HG02938 (cell line): ENCODE measurements at regions not wholly inside any gene's neighbourhood (a gene's known extent, or its start where the extent isn't known, plus 50 kb on each side); places are given as distances from the start of the nearest gene placed in this dataset.

Source experiments
- ATAC-seq: cut with Tn5 transposase; IDR thresholded peaks from one replicate; pipeline ENCODE4 v1.9.1; 2021; ENCODE audit warnings: mild to moderate bottlenecking, moderate library complexity; ENCODE audit not compliant: unreplicated experiment

DNA sequence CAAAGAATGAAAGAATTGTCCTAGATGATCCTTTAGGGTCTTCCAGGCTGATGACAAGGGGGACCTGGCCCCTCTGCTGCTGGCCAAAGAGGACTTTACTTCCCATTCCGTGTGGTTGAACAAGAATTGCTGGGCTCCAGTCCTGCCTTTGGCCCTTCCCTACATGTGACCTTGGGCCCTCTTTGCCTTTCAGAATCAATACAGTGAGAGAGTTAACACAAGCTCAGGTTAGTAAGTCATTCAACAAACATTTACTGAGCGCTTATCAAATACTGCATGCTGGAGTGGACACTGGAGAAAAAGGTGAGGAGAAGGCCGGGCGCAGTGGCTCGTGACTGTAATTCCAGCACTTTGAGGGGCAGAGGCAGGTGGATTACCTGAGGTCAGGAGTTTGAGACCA, 113.1 kb downstream of the C9orf50 start:
- no peak for ATAC-seq

DNA sequence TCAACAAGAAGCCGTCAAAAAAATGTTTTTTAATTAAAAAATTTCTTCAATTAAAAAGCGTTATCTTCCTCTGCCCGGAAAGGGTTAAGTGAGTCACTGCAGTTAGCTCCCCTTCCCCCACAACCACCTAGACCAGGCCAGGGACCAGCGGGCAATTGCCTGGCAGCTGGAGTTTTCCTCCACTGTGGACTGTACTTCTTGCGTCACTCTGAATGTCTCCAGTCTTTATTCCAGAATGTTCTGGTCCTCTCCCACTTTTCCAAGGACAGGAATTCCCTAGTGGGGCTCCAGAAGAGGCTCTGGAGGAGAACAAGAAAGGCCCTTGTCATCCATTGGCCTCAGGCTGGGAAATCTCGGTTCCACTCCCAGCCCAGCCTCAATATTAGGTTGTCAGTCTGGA, 114.0 kb downstream of the C9orf50 start:
- no peak for ATAC-seq

DNA sequence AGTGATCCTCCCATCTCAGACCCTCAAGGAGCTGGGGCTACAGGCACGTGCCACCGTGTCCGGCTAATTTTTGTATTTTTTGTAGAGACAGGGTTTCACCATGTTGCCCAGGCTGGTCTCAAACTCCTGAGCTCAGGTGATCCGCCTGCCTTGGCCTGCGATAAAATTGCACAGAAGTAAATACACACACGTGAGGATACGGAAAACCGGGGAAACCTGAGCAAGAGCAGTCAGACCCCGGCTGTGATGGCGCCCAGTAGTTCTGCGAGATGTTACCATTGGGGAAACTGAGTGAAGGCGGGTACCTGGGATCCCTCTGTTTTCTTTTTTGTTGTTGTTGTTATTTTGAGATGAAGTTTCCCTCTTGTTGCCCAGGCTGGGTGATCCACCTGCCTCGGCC, 114.9 kb downstream of the C9orf50 start:
- no peak for ATAC-seq

DNA sequence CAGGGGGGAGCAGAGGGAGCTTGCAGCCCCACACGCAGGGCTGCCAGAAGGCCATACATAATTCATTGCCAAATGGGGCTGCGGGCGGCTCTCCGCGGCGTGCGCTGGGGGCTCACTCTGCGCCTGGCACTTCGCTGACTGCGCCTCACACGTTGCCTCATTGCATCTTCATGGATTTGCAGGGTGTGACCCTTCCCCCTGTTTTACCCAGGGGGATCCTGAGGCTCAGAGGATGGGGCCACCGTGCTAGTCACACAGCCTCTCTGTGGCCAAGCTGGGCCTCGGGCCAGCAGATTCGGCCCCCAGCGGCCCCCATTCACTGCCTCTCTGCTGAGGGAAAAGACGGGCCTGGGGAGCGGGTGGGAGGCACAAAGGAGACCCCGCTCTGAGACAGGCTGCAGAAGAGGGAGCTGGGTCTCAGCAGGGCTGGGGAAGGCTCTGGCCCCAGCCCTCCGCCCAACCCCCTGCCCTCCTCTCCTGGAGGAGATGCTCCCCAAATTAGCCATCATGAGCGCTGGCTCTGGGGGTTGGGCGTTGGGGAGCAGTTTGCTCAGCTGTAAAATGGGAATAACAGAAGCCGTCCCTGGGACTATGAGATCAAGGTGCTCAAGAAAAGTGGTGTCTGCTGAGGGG, 115.5 kb downstream of the C9orf50 start:
- ATAC-seq, result no peak

DNA sequence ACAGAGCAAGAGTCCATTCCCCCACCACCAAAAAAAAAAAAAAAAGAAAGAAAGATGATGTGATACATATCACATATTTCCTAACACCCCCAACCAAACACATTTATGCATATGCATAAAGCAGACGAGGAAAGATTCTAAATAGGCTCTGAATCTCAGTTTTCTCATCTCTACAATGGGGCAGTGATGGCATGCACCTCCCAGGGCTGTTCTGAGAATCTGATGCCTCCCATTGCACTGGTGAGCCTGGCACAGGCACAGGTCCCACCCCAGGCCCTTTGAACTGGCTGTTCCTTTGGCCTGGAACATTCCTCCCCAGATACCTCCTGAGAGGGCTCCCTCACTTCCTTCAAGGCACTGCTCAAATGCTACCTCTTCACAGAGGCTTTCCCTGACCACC, 116.5 kb downstream of the C9orf50 start:
- ATAC-seq, result no peak

DNA sequence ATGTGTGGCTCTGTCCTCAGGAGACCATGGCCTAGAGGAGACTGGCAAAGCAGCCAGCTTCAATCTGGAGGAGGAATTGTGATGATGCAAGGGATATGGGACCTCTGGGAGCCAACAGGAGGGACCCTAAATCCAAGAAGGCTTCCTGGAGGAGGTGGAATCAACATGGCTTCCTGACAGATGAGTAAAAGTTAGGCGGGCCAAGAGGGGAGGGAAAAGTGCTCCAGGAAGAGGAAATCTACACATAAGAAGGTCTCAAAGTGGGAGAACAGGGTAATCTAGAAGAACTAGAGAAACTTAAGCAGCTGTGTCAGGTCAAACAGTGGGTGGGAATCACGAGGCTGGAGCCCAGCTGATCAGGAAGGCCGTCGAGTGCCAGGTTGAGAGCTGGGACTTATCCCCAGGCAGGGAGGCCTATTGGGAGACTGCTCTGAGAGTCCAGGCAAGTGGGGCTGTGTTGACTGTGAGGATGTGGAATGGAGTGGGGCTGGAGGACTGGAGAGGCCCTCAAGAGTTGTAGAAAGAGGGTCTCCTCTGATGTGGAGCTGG, 119.1 kb downstream of the C9orf50 start:
- no peak for ATAC-seq

DNA sequence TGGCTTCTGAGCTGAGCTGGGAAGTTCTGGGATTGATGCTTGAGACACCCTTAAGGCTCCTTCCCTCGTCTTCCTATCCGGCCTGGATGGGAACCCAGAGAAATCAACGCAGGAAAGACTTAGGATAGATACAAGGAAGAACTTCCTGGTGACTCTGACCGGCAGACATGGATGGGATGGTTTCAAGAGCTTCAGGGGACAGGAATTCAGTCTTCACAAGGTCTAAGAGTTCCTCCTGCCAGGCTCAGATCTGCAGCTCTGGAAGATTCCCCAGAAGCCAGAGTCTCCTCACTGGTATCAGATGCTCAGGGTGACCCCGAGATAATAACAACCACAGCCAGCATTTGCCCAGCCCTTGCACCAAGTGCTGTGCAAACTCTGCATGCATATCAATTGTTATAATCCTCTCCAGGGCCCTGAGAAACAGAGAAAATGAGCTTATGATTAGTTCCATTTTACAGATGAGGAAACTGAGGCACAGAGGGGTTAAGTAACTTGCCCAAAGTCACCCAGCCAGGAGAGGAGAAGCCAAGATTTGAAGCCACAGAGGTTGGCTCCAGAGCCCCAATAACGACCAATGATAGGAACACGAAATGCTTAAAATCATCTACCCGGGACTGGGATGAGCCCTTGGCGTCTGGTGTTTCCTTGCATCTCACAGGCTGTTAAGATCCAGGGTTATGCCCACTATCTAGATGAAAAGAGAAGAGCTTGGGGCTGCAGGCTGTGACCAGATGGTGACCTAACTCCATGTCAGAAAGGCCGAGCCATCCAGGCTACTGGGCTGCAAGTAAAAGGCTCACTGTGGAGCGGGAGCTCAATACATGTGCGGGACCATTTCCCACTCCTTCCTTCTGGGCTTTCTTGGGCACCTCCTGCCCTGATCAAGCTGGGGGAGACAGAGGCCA, 119.8 kb downstream of the C9orf50 start:
- no peak for ATAC-seq

DNA sequence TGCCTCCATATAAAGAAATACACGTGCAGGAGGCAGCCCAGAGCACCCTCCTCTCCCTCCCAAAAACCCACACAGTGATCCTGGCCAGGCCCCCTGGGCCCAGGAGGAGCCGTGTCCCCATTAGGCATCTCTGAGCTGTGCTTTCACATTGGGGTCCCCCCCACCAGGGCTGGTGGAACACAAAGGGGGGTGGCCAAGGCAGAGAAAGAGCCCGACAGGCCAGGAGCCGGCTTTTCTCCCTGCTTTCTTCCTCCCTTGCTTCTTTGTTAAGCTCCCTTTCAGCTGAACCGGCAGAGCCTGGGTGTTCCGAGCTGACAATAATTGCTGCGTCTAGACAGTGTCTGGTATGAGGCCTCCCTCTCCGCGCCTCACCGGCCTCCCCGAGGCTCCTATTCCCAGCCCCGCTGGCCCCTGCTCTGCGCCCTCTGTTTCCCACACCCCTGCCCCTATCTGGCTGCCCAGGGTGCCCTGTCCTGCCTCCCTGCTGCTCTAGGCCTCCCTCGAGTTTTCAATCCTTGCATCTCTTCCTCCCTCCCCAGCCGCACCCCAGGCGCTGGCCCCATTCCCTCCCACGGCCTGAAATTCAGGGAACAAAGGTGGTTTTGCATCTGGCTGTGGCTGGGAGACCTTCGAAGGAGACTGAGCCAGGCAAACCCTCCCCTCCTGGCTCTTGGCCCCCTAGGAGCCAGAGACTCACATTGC, 120.6 kb downstream of the C9orf50 start:
- no peak for ATAC-seq

DNA sequence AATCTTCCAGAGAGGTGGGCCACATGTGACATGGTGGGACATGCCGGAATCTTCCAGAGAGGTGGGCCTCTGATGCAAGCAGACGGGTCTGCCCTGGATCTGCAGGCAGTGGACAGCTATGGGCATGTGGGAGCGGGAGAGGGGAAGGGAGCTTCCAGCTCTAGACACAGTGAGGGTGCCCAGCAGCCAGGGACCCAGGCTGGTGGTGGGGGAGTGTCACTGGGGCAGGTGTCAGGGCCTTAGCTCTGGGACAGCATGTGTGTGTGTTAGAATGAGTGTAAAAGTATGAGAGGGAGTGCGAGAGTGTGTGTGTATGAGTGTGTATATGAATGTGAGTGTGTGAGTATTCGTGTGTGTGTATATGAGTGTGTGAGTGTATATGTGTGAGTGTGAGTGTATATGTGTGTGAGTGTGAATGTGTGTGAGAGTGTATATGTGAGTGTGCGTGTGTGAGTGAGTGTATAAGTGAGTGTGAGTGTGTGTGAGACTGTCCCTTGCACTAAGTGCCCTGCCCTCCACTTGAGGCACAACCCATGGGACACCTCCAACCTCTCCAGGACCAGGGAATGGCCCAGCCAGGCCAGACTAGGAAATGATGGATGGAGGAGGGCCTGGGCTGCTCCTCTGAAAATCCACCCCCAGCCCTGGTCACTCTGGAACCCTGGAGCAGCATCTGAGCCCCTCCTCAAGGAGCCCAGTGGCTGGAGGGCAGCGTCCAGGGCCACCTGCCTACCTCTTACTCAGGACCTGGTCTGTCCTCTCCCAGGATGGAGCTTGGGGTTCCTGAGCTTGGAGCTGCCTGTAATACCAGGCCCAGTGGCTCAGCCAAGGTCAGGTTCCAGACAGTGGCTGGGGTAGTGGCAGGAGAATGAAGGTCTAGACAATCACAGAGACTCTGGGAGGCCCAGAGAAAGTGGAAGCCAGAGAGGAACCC, 122.2 kb downstream of the C9orf50 start:
- no peak for ATAC-seq

DNA sequence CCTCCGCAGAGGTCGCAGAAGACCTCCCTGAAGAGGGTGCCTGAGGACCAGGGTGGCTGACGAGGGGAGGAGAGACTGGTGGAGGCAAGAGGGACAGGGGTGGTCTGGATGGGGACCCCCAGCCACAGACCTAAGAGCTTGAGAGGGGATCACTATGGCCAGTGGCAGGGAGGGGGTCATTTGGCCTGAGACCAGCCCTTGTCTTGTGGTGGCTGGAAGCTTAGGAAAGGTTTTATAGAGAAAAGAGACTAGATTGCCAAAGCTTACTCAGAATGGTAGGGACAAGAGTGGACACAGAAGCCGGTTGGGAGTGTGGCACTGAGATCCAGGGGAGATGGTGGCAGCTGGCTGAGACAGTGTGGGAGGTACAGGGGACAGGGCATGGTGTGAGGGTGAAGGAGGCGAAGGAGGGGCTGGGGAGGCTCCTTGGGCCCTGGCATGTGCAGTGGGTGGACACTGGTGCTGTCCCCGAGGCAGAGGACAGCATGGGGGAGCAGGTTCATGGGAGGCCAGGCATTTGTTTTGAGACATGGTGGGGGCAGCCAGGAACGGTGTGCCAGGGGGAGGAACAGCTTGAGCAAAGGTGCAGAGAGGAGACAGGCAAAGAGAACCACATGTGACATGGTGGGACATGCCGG, 123.0 kb downstream of the C9orf50 start:
- no peak for ATAC-seq

DNA sequence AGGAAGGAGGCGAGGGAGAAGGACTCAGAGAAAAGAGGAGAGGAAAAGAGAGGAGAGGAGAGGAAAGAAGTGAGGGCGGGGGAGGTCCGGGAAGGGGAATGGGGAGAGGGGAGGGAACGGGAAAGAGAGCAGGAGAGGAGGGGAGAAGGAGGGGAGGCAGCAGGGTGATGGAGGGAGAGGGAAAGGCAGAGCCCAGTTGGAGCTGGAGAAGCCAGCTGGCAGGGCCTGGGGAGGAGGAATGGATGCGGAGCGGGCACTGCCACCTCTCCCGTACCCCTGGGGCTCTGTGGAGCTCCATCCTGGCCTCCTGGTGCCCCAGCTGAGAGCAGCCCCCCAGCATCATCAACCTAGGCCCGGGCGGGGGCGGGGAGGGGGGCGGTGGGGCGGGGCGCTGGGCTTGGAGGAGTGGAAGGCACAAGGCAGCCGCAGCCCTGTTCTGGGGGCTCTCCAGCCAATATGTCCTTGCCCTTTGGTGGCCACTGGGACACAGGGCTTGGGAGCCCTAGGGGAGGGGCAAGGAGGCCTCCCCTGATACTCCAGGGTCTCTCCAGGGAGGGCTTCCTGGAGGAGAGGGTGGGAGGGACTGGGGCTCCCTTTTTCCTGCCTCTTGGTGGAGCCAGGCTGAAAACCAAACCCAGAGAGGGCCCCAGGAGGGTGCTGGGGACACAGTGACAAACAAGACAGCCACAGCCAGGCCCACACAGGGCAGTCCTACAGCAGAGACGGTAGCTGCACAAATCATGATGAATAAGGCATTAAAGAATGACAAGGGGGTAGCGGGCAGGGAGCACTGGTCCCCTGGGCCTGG, 123.7 kb downstream of the C9orf50 start:
- no peak for ATAC-seq

DNA sequence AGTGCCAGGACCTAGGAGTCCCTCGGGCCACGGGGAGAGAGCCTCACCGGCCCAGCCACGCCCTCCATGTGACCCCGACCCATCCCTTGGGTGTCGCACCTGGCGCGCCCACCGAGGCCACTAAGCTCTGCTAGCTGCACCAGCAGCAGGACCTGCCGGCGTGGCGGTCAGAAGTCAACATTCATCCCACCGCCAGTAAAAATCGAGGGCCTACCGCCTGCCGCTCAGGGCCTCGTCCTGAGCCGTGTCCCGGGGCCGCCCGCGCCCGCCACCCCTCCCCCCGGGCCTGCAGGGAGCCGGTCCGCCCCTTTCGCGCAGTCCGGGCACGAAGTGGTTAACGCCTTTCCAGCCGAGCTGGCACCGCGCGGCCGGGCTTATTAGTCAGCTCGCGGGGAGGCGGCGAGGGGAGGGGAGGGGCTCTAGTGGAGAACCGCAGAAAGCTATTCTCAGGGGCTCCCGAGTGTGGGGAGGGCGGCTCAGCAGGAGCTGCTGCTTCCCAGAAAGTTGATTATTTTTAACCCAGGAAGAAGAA, 124.4 kb downstream of the C9orf50 start:
- ATAC-seq, result no peak

DNA sequence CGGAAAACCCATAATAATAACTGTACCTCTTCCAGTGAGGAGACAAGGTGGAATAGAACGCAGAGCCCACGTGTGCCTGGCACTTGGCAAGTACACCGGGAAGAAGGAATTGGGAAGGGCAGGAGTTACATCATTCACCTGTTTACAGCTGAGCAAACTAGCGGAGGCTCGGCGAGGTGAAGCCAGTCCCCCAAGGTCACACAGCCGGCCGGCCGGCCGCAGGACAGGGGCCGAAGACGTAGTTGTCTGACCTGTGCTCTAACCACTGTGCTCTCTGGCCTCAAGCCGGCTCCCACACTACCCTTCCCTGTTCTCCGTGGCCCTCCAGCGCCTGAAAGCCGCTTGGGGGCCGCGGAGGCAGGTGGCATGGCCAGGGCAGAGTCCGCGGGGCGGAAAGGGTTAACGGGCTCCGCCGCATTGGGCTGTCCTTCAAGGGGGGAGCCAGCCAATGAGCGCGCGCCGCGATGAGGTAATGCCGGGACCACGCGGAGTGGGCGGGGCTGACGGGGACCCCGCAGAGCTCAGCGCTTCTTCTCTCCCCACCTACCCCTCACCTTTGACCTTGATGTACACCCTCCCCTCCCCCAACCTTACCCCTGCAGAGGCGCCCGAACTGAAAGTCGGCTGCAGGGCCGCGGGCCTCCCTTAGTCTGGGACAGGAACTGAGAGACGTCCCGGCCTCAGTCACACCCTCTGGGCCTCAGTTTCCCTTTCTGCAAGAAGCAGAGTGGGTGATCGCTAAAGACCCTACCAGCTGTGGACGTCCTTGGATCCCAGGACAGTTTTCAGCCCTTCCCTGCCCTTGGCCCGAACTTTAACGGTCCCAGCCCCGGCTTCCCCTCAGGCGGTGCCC, 125.1 kb downstream of the C9orf50 start:
- no peak for ATAC-seq

DNA sequence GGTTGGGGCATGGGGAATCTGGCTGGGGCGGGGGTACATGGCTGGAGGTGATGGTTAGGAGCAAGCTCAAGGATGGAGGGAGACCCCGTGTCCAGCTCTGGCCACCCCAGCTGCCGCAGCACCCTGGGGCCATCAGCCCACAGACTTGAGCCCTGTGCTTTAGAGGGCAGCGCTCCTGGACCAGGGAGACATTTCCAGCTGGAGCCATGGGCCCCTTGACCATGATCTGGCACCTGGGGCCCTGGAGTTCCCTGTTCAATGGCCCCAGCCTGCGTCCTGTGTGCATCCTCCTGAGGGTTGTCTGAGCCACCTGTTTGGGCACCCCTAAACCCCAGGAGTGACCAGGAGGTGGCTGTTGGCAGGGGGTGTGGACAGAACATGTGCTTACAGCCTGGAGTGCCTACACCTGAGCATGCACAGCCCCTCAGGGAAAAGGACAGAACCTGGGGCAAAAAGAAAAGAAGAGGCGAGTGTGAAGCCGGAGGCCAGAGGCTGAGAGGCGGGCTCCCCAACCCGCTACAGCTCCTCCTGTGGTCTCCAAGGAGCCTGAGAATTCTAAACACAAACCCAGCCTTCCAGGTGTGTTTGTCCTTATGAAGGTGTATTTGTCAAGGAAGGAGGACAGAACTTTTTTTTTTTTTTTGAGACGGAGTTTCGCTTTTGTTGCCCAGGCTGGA, 126.7 kb downstream of the C9orf50 start:
- no peak for ATAC-seq

DNA sequence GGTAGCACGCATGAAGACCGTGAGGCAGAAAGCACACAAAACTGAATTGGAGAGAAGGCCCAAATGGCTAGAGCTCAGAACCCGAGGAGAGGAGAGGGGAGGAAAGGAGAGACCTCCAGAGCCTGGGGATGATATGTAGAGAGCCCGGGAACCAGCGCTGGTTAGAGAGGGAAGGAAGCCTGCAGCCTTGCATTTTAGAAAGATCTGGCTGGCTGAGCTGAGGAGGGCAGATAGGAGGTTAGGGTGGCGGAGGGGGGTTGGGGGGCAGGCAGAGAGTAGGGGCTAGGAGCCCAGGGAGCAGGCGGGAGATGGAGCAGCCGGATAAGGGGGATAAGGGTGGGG, 127.2 kb downstream of the C9orf50 start:
- no peak for ATAC-seq

DNA sequence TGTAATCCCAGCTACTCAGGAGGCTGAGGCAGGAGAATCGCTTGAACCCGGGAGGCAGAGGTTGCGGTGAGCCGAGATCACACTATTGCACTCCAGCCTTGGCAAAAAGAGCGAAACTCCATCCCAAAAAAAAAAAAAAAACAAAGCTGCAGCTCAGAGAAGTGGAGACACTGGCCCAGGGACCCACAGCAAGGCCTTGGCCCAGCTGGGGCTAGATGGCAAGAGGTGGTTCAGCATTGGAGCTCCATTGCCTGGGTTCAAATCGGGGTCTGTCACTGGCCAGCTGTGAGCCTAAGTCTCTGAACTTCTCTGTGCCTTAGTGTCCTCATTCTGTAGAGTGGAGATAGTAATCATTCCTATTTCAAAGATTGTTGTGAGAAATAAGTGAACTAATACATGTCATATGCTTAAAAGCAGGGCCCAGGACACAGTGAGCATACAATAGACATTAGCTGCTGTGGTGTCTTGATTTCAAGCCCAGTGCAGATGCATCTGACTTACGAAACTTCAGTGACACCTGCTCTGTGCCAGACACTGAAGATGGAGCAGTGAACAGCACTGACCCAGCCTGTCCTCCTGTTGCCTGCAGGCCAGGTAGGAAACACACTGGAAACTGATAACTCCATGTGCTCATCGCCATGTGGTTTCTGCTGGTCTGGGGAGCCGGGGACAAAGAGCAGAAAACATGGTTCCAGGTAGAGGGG, 127.7 kb downstream of the C9orf50 start:
- no peak for ATAC-seq

DNA sequence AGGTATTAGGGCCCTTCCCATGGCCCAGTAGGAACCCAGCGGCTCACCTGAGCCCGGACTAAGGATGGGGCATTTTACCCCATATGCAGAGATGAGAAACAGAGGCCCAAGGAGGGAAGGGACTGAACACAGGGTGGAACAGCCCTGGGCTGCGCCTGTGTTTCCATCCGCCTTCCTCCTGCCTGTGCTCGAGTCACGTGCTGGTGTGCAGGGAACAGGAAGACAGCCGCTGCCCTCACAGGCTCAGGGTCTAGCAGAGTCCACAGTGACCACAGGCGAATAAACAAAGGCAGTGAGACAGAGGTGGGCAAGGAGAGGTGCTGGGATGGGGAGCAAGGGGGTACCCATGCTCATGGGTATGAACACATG, 129.4 kb downstream of the C9orf50 start:
- no peak for ATAC-seq
